HepG2 (cell line): ENCODE measurements at regions not wholly inside any gene's neighbourhood (a gene's known extent, or its start where the extent isn't known, plus 50 kb on each side); places are given as distances from the start of the nearest gene placed in this dataset.

ENCODE experiments used
- ATAC-seq: fragments of 200-7000 bp; cut with Tn5 transposase; 3 replicates; pipeline ENCODE4 v1.9.1; 2020; ENCODE audit warnings: mild to moderate bottlenecking, moderate library complexity
- BruUV-seq: library from RNA; stranded (reverse); fragments of 400-500 nt; replicated peaks from 2 replicates; lab custom pipeline; 2021; lab: Mats Ljungman, UMichigan
- CTCF ChIA-PET: fragments of 300-600 bp; formaldehyde crosslinking; extraction: SDS; loops from one replicate; lab custom pipeline; 2021; ENCODE audit warnings: low total read pairs, inconsistent platforms, low intra/inter-chr PET ratio; lab: Yijun Ruan, JAX
- POLR2A ChIA-PET: fragments of 350-600 bp; sonication (Branson Sonifier 250); formaldehyde crosslinking; loops from one replicate; lab custom pipeline; 2020; ENCODE audit warnings: antibody characterized with exemption, inconsistent platforms; lab: Yijun Ruan, JAX
- DNase-seq: peaks from one replicate; pipeline ENCODE4 v3.0.0-alpha.2; 2015; ENCODE audit warnings: low spot score
- FAIRE-seq: peaks from 3 replicates; lab custom pipeline; 2011; peaks lifted over from hg19 to GRCh38; lab: Jason Lieb, UNC
- H2AFZ ChIP-seq: one replicate; pipeline ENCODE4 v1.6.1; 2011; ENCODE audit warnings: low read length, inconsistent platforms
- H3K27ac ChIP-seq: fragments of 300-600 bp; 3 replicates; pipeline ENCODE4 v1.8.0; 2011; ENCODE audit warnings: mixed run types, mild to moderate bottlenecking, mixed read lengths, low read length, inconsistent platforms; ENCODE audit not compliant: insufficient read depth; ENCODE audit errors: extremely low read length
- H3K27me3 ChIP-seq, 2 experiments: fragments of 200-600 bp in 1 of 2; 2 replicates in 1 of 2; 3 replicates in 1 of 2; pipeline versions ENCODE4 v1.6.0 to v1.8.0; 2011; ENCODE audit warnings: low read length in 2 of 2, mild to moderate bottlenecking in 2 of 2, moderate library complexity in 2 of 2, inconsistent platforms in 1 of 2; ENCODE audit not compliant: insufficient read depth in 2 of 2, control insufficient read depth in 1 of 2
- H3K36me3 ChIP-seq, 2 experiments: fragments of 200-600 bp in 1 of 2; replicated peaks in 1 of 2; 2 replicates in 1 of 2; 3 replicates in 1 of 2; pipeline versions ENCODE4 v1.5.1 to v1.8.0; 2011; ENCODE audit warnings: low read length in 2 of 2, inconsistent platforms in 1 of 2; ENCODE audit not compliant: insufficient read depth in 2 of 2, control insufficient read depth in 1 of 2
- H3K4me1 ChIP-seq: 2 replicates; pipeline ENCODE4 v1.5.1; 2012; ENCODE audit warnings: low read length, inconsistent platforms; ENCODE audit not compliant: insufficient read depth
- H3K4me2 ChIP-seq: 2 replicates; pipeline ENCODE4 v1.6.0; 2011; ENCODE audit warnings: low read depth, low read length, inconsistent platforms
- H3K4me3 ChIP-seq, 3 experiments: fragments of 200-600 bp in 1 of 3; sonication (generic), shearing (Covaris generic) in 1 of 3; replicated peaks in 1 of 3; 2 replicates each; pipeline ENCODE4 v1.5.1; 2011 to 2016; ENCODE audit warnings: low read length in 3 of 3, inconsistent platforms in 2 of 3, low read depth in 2 of 3, mild to moderate bottlenecking in 2 of 3, control low read depth in 1 of 3, mixed read lengths in 1 of 3; ENCODE audit not compliant: insufficient read depth in 1 of 3
- H3K79me2 ChIP-seq: one replicate; pipeline ENCODE4 v1.6.1; 2011; ENCODE audit warnings: low read length, inconsistent platforms; ENCODE audit not compliant: insufficient read depth
- H3K9ac ChIP-seq: 2 replicates; pipeline ENCODE4 v1.6.0; 2011; ENCODE audit warnings: mild to moderate bottlenecking, low read depth, low read length, inconsistent platforms; ENCODE audit not compliant: insufficient read depth
- H3K9me3 ChIP-seq: 2 replicates; pipeline ENCODE4 v1.5.1; 2012; ENCODE audit warnings: mild to moderate bottlenecking, low read length
- H4K20me1 ChIP-seq: 2 replicates; pipeline ENCODE4 v1.6.0; 2011; ENCODE audit warnings: inconsistent platforms, mild to moderate bottlenecking, low read length, moderate library complexity; ENCODE audit not compliant: insufficient read depth
- BCLAF1 ChIP-seq: fragments of 450-650 bp; IDR thresholded peaks from 2 replicates; pipeline ENCODE4 v1.6.1; 2017; ENCODE audit warnings: mild to moderate bottlenecking
- KDM5A ChIP-seq: fragments of 200-600 bp; sonication (generic); IDR thresholded peaks from 2 replicates; pipeline ENCODE4 v1.7.0; 2018; ENCODE audit warnings: antibody characterized with exemption, mild to moderate bottlenecking, low read length, borderline replicate concordance
- STAG1 ChIP-seq: sonication (generic); formaldehyde crosslinking; IDR thresholded peaks from 2 replicates; pipeline ENCODE4 v1.4.0; 2020; ENCODE audit warnings: missing genetic modification reagents
- TBX2 ChIP-seq: sonication (generic); formaldehyde crosslinking; IDR thresholded peaks from 2 replicates; pipeline ENCODE4 v1.5.0; 2020; ENCODE audit warnings: missing genetic modification reagents, mild to moderate bottlenecking, borderline replicate concordance
- ZEB1 ChIP-seq: IDR thresholded peaks from 2 replicates; pipeline ENCODE4 v1.6.1; 2012; ENCODE audit warnings: mild to moderate bottlenecking, low read depth, inconsistent platforms; ENCODE audit not compliant: insufficient replicate concordance
- ZFAT ChIP-seq: sonication (generic); formaldehyde crosslinking; conservative IDR thresholded peaks from 2 replicates; pipeline ENCODE4 v1.8.1; 2023; ENCODE audit warnings: missing genetic modification reagents, inconsistent platforms
- ZNF326 ChIP-seq: sonication (generic); formaldehyde crosslinking; IDR thresholded peaks from 2 replicates; pipeline ENCODE4 v1.4.0; 2020; ENCODE audit warnings: missing genetic modification reagents, borderline replicate concordance
- ZNF75D ChIP-seq: sonication (generic); formaldehyde crosslinking; IDR thresholded peaks from 2 replicates; pipeline ENCODE4 v1.8.1; 2023; ENCODE audit warnings: missing genetic modification reagents, mild to moderate bottlenecking, borderline replicate concordance
- ZNF776 ChIP-seq: sonication (generic); formaldehyde crosslinking; IDR thresholded peaks from 2 replicates; pipeline ENCODE4 v1.4.0; 2020; ENCODE audit warnings: mild to moderate bottlenecking, missing genetic modification reagents
- WGBS: methylation state at CpG from one replicate; pipeline ENCODE4 v1.1.6; 2017; ENCODE audit warnings: low lambda C conversion rate; 5-methylcytosine and 5-hydroxymethylcytosine counted together
- in situ Hi-C: cut with HindIII; loops from 2 replicates; pipeline ENCODE4 v1.10.0; 2017; ENCODE audit warnings: low pct_unique_long_range_greater_than_20kb; ENCODE audit not compliant: extremely low pct_ligation_motif_present
- intact Hi-C: fragments of 100-400 bp; cut with micrococcal nuclease; formaldehyde crosslinking; loops from one replicate; pipeline ENCODE4 v1.10.0; 2022; ENCODE audit not compliant: unreplicated experiment

- no peak for TF ChIP-seq BCLAF1
- no peak for TF ChIP-seq ZEB1
- TF ChIP-seq ZNF75D = no peak
- TF ChIP-seq ZNF776 = no peak
- no peak for TF ChIP-seq STAG1 (CRISPR knock-in tag)
- no peak for TF ChIP-seq ZNF326 (CRISPR knock-in tag)
- TF ChIP-seq KDM5A = no peak
- no peak for TF ChIP-seq ZFAT (CRISPR knock-in tag)
- TF ChIP-seq TBX2 = no peak
- Histone ChIP-seq H3K4me1 (no peaks in the 10 kb centered on the region), H3K79me2 (no peaks in the 10 kb centered on the region), H4K20me1 (no peaks in the 10 kb centered on the region), H2AFZ (no peak overlapping the region), H3K36me3 (no peaks in the 10 kb centered on the region), H3K9me3 (peaks cover 2% of the 10 kb centered on the region; the same call in 1 of the 2 replicates), H3K27ac (no peak overlapping the region), H3K4me3 (no peak overlapping the region), H3K9ac (no peak overlapping the region), H3K4me2 (no peak overlapping the region), H3K27me3 (no peaks in the 10 kb centered on the region; a peak in 1 of 5 replicates)
- DNase-seq (no peak), FAIRE-seq (no peak), ATAC-seq (no peak)
- WGBS = 43% methylated on average over 6 of the region's 6 CpGs
- intact Hi-C loops = no loop called here
- in situ Hi-C loops = no loop called here
- POLR2A ChIA-PET = no interaction called here
- no TSS peak for BruUV-seq
- CTCF ChIA-PET = no interaction called here
Observed at GRCh38 chr5:40374853-40375252, 304.9 kb upstream of the PTGER4 start.
